Trophoblast cell (in vitro differentiated cells and primary cell): ENCODE measurements at regions not wholly inside any gene's neighbourhood (a gene's known extent, or its start where the extent isn't known, plus 50 kb on each side); places are given as distances from the start of the nearest gene placed in this dataset.
A peak's percentile ranks its signal among the peaks of the same experiment; 100 is the strongest.

Experiments used
- DNase-seq, 2 donors: peaks; one replicate each; pipeline ENCODE4 v3.0.0-alpha.2; 2016
- H2AFZ ChIP-seq: 2 replicates; pipeline ENCODE4 v1.6.1; 2013; ENCODE audit warnings: low read length, moderate library complexity, mild to moderate bottlenecking; ENCODE audit not compliant: insufficient read depth, poor library complexity
- H2AK5ac ChIP-seq: 2 replicates; pipeline ENCODE4 v1.6.1; 2013; ENCODE audit warnings: mild to moderate bottlenecking, low read length
- H2BK120ac ChIP-seq: 2 replicates; pipeline ENCODE4 v1.6.1; 2013; ENCODE audit warnings: low read length, mild to moderate bottlenecking, moderate library complexity; ENCODE audit not compliant: insufficient read depth, poor library complexity
- H2BK12ac ChIP-seq: 2 replicates; pipeline ENCODE4 v1.6.1; 2013; ENCODE audit warnings: mild to moderate bottlenecking, low read length, moderate library complexity
- H2BK5ac ChIP-seq: 2 replicates; pipeline ENCODE4 v1.6.1; 2013; ENCODE audit warnings: low read length, low read depth, moderate library complexity, mild to moderate bottlenecking; ENCODE audit not compliant: poor library complexity
- H3K14ac ChIP-seq: 2 replicates; pipeline ENCODE4 v1.6.1; 2013; ENCODE audit warnings: mild to moderate bottlenecking, low read length
- H3K18ac ChIP-seq: 2 replicates; pipeline ENCODE4 v1.6.1; 2013; ENCODE audit warnings: mild to moderate bottlenecking, low read length
- H3K23ac ChIP-seq: 2 replicates; pipeline ENCODE4 v1.6.1; 2013; ENCODE audit warnings: low read length
- H3K27ac ChIP-seq: 2 replicates; pipeline ENCODE4 v1.5.1; 2013; ENCODE audit warnings: low read depth, mild to moderate bottlenecking, inconsistent platforms, low read length, moderate library complexity
- H3K27me3 ChIP-seq: 2 replicates; pipeline ENCODE4 v1.6.1; 2013; ENCODE audit warnings: inconsistent platforms, mild to moderate bottlenecking, low read length, moderate library complexity; ENCODE audit not compliant: insufficient read depth
- H3K36me3 ChIP-seq, 2 experiments: 1 replicate in 1 of 2; 2 replicates in 1 of 2; pipeline ENCODE4 v1.6.1; 2013; ENCODE audit warnings: low read length in 2 of 2, mild to moderate bottlenecking in 2 of 2, moderate library complexity in 1 of 2; ENCODE audit not compliant: insufficient read depth in 2 of 2, control insufficient read depth in 1 of 2
- H3K4ac ChIP-seq: 2 replicates; pipeline ENCODE4 v1.6.1; 2013; ENCODE audit warnings: low read depth, mild to moderate bottlenecking, low read length, moderate library complexity
- H3K4me1 ChIP-seq, 2 experiments: 1 replicate in 1 of 2; 2 replicates in 1 of 2; pipeline ENCODE4 v1.6.1; 2013; ENCODE audit warnings: low read length in 2 of 2, mild to moderate bottlenecking in 2 of 2, moderate library complexity in 1 of 2; ENCODE audit not compliant: insufficient read depth in 2 of 2, control insufficient read depth in 1 of 2
- H3K4me2 ChIP-seq: 2 replicates; pipeline ENCODE4 v1.6.1; 2013; ENCODE audit warnings: inconsistent platforms, mild to moderate bottlenecking, low read length, moderate library complexity
- H3K4me3 ChIP-seq: 2 replicates; pipeline ENCODE4 v1.5.1; 2013; ENCODE audit warnings: mild to moderate bottlenecking, low read depth, low read length, inconsistent platforms
- H3K79me1 ChIP-seq: one replicate; pipeline ENCODE4 v1.6.1; 2013; ENCODE audit warnings: low read length
- H3K79me2 ChIP-seq: 2 replicates; pipeline ENCODE4 v1.6.1; 2013; ENCODE audit warnings: low read length, mild to moderate bottlenecking; ENCODE audit not compliant: control insufficient read depth, insufficient read depth, poor library complexity
- H3K9ac ChIP-seq: 2 replicates; pipeline ENCODE4 v1.6.1; 2013; ENCODE audit warnings: mild to moderate bottlenecking, low read length
- H3K9me3 ChIP-seq: 2 replicates; pipeline ENCODE4 v1.6.1; 2013; ENCODE audit warnings: low read depth, mild to moderate bottlenecking, control low read depth, inconsistent platforms, low read length; ENCODE audit not compliant: insufficient read depth
- H4K12ac ChIP-seq: 2 replicates; pipeline ENCODE4 v1.6.1; 2013; ENCODE audit warnings: low read depth, mild to moderate bottlenecking, low read length, moderate library complexity
- H4K8ac ChIP-seq: 2 replicates; pipeline ENCODE4 v1.6.1; 2013; ENCODE audit warnings: low read depth, mild to moderate bottlenecking, low read length, moderate library complexity
- H4K91ac ChIP-seq: one replicate; pipeline ENCODE4 v1.6.1; 2013; ENCODE audit warnings: low read depth, mild to moderate bottlenecking, low read length, moderate library complexity
- WGBS: extraction: QIAGEN DNeasy Blood & Tissue Kit; methylation state at CpG from one replicate; pipeline ENCODE4 v1.1.7; 2013; ENCODE audit warnings: missing lambda C conversion rate; ENCODE audit not compliant: insufficient read length, insufficient coverage; ENCODE audit errors: extremely low coverage; 5-methylcytosine and 5-hydroxymethylcytosine counted together

DNA sequence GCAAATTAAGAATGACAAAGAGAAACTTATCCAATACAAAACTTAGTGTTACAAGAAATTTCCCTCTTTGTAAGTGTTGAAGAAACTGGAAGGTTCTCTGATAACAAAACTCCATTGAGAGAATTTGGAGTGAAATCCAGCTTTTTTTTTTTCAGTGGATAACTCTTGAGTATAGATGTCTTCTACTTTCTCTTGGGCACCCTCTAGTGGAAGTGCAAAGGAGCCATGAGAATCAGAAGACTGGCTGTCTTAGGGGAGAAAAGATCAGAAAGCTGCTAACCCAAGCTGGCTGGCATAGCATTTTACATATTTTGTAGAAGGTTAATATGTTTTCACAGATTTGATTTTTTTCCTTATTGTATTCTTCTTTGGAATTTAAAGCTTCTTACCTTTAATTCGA lies 138.8 kb upstream of the SATB2 start:
- Histone ChIP-seq H2BK12ac (no peak overlapping the region), H3K27me3 (no peaks in the 10 kb centered on the region), H3K9me3 (no peaks in the 10 kb centered on the region), H3K9ac (no peak overlapping the region), H3K4me1 (no peaks in the 10 kb centered on the region), H3K79me2 (no peaks in the 10 kb centered on the region), H4K12ac (no peak overlapping the region), H3K18ac (no peak overlapping the region), H3K23ac (no peak overlapping the region), H3K79me1 (no peaks in the 10 kb centered on the region), H2BK5ac (no peak overlapping the region), H3K4me3 (no peak overlapping the region), H4K8ac (no peak overlapping the region), H2AFZ (no peak overlapping the region), H3K36me3 (no peaks in the 10 kb centered on the region), H3K14ac (no peak overlapping the region), H4K91ac (no peak overlapping the region), H3K4me2 (no peak overlapping the region), H2BK120ac (no peak overlapping the region), H2AK5ac (no peak overlapping the region), H3K27ac (no peak overlapping the region), H3K4ac (no peak overlapping the region)
- peak in 1 of 2 donors; percentile 29 for DNase-seq
- no CpG with 5 or more reads among the region's 1 CpG for WGBS

DNA sequence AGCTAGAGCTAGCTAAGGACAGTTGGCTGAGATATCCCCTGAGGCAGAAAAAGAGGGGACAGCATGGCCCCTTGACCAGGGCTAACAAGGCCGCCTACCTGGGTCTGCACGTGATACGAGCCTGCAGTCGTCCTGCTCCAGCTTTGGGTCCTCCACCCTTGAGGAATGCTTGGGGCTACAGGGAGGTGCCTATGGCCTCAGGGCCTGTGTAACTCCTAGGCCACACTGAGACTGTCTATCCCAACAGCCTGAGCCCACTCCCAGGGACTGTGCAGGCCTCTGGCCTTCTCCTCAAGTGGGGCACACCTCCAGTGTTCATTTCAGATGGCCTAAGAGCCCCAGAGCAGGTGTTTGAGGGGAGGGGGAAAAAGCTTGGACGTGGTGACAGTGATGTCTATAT lies 136.7 kb upstream of the SATB2 start:
- no peak for DNase-seq
- Histone ChIP-seq H3K4me1 (no peaks in the 10 kb centered on the region), H3K4ac (no peak overlapping the region), H3K4me3 (no peak overlapping the region), H3K23ac (no peak overlapping the region), H4K91ac (no peak overlapping the region), H3K14ac (no peak overlapping the region), H3K27me3 (no peaks in the 10 kb centered on the region), H3K79me2 (no peaks in the 10 kb centered on the region), H4K12ac (no peak overlapping the region), H2BK12ac (no peak overlapping the region), H3K79me1 (no peaks in the 10 kb centered on the region), H2BK120ac (no peak overlapping the region), H3K18ac (no peak overlapping the region), H3K27ac (no peak overlapping the region), H3K4me2 (no peak overlapping the region), H3K9ac (no peak overlapping the region), H2BK5ac (no peak overlapping the region), H2AFZ (no peak overlapping the region), H4K8ac (no peak overlapping the region), H3K36me3 (no peaks in the 10 kb centered on the region), H3K9me3 (no peaks in the 10 kb centered on the region), H2AK5ac (no peak overlapping the region)
- WGBS = no CpG with 5 or more reads among the region's 5 CpGs

DNA sequence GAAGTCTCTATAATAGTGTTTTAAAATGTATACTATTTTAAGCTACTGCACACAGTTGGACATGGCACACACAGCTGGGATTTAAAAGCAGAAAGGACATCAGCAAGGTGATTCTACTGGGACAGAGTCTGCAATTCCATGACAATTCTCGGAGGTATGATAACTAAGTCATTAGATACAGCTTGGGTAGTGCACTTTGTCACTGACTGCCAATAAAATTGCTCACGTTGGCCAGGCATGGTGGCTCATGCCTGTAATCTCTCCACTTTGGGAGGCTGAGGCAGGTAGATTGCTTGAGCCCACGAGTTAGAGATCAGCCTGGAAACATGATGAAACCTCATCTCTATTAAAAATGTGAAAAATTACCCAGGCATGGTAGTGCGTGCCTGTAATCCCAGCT lies 134.1 kb upstream of the SATB2 start:
- Histone ChIP-seq H3K4me2 (no peak overlapping the region), H3K23ac (no peak overlapping the region), H3K4me3 (no peak overlapping the region), H3K79me1 (no peaks in the 10 kb centered on the region), H2AFZ (no peak overlapping the region), H3K79me2 (no peaks in the 10 kb centered on the region), H2BK12ac (no peak overlapping the region), H3K9ac (no peak overlapping the region), H2BK5ac (no peak overlapping the region), H3K14ac (no peak overlapping the region), H3K18ac (no peak overlapping the region), H3K9me3 (no peaks in the 10 kb centered on the region), H2AK5ac (no peak overlapping the region), H3K4me1 (no peaks in the 10 kb centered on the region), H2BK120ac (no peak overlapping the region), H3K27ac (no peak overlapping the region), H4K12ac (no peak overlapping the region), H4K8ac (no peak overlapping the region), H3K36me3 (no peaks in the 10 kb centered on the region), H3K4ac (no peak overlapping the region), H4K91ac (no peak overlapping the region), H3K27me3 (no peaks in the 10 kb centered on the region)
- DNase-seq = no peak
- no CpG with 5 or more reads among the region's 4 CpGs for WGBS

DNA sequence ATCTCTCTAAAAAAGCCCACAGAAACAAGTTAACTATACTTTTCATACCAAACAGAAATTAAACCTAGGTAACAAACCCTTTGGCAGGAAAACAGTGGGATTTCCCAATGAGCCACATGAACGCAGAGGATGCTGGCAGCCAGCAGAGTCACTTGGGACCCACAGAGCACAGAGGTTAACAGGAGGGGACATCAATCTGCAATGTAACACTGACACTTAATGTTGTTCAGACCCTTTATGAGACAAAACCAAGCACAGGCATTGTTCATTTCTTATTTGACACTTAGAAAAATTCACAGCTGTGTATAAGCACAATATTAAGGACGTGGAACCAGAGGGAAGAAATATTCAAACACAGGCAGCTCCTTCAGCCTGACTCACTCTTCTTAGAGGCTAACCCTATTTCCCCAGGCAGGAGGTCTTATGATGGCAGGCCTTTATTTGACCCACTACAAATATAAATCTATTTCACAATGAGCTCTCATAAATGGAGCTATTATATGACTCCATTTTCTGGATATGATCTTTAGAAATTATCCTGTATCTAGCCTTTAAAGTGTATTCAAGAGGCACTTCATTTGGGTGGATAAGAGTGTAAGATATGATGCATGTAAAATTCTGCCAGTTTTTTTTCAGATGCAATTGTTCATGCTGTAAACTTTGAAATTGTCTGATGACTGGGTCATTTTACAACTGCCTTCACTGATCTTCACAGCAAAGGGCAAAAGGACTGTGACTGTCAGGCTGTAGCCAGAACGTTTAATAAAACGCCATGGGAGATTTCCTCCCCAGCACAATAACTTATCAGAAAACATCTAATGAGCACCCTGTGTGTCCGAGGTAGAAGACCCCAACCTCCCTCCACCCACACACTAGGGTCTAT lies 132.8 kb upstream of the SATB2 start:
- H3K79me2 ChIP-seq = no peaks in the 10 kb centered on the region
- no peaks in the 10 kb centered on the region for H3K27me3 ChIP-seq
- no peak overlapping the region for H4K8ac ChIP-seq
- H3K36me3 ChIP-seq = no peaks in the 10 kb centered on the region
- no peak overlapping the region for H2AFZ ChIP-seq
- H3K79me1 ChIP-seq = no peaks in the 10 kb centered on the region
- H3K9ac ChIP-seq = no peak overlapping the region
- no peak overlapping the region for H3K27ac ChIP-seq
- H4K91ac ChIP-seq = no peak overlapping the region
- WGBS = no CpG with 5 or more reads among the region's 5 CpGs
- no peak overlapping the region for H2BK120ac ChIP-seq
- H3K18ac ChIP-seq = no peak overlapping the region
- no peak overlapping the region for H2AK5ac ChIP-seq
- DNase-seq = no peak
- H3K14ac ChIP-seq = no peak overlapping the region
- no peaks in the 10 kb centered on the region for H3K9me3 ChIP-seq
- no peak overlapping the region for H3K23ac ChIP-seq
- H2BK12ac ChIP-seq = no peak overlapping the region
- H2BK5ac ChIP-seq = no peak overlapping the region
- no peak overlapping the region for H3K4ac ChIP-seq
- no peaks in the 10 kb centered on the region for H3K4me1 ChIP-seq
- no peak overlapping the region for H3K4me2 ChIP-seq
- H3K4me3 ChIP-seq = no peak overlapping the region
- H4K12ac ChIP-seq = no peak overlapping the region
